SK-N-SH treated with all-trans-retinoic acid at 6 μM for 48 hours (cell line): ENCODE measurements at regions not wholly inside any gene's neighbourhood (a gene's known extent, or its start where the extent isn't known, plus 50 kb on each side); places are given as distances from the start of the nearest gene placed in this dataset.

ENCODE experiments used
- ATAC-seq: fragments of 200-7000 bp; cut with Tn5 transposase; 3 replicates; pipeline ENCODE4 v1.9.1; 2020; ENCODE audit warnings: mild to moderate bottlenecking, moderate library complexity
- ARNTL ChIP-seq: fragments of 450-650 bp; formaldehyde crosslinking; IDR thresholded peaks from 2 replicates; pipeline ENCODE4 v1.5.0; 2020; ENCODE audit warnings: low read depth, mild to moderate bottlenecking, moderate library complexity, borderline replicate concordance
- BACH2 ChIP-seq: fragments of 250-450 bp; sonication (Bioruptor Pico); IDR thresholded peaks from 2 replicates; pipeline ENCODE4 v1.9.0; 2021; ENCODE audit warnings: mild to moderate bottlenecking, borderline replicate concordance
- CREB5 ChIP-seq: fragments of 250-450 bp; sonication (Bioruptor Pico); IDR thresholded peaks from 2 replicates; pipeline ENCODE4 v1.5.1; 2020; ENCODE audit warnings: low read depth, mild to moderate bottlenecking, moderate library complexity
- CSDC2 ChIP-seq: fragments of 250-450 bp; sonication (Bioruptor Pico); IDR thresholded peaks from 2 replicates; pipeline ENCODE4 v1.5.0; 2020; ENCODE audit warnings: mild to moderate bottlenecking, moderate library complexity
- CSRNP3 ChIP-seq: fragments of 250-450 bp; sonication (Bioruptor Pico); IDR thresholded peaks from 2 replicates; pipeline ENCODE4 v1.5.1; 2021; ENCODE audit warnings: mild to moderate bottlenecking, moderate library complexity
- ESRRG ChIP-seq: fragments of 250-450 bp; sonication (Bioruptor Pico); IDR thresholded peaks from 2 replicates; pipeline ENCODE4 v1.6.1; 2021; ENCODE audit warnings: mild to moderate bottlenecking
- GLIS3 ChIP-seq: fragments of 250-450 bp; sonication (Bioruptor Pico); IDR thresholded peaks from 2 replicates; pipeline ENCODE4 v1.5.0; 2020; ENCODE audit warnings: mild to moderate bottlenecking, moderate library complexity
- ISL1 ChIP-seq: fragments of 250-450 bp; sonication (Bioruptor Pico); IDR thresholded peaks from 2 replicates; pipeline ENCODE4 v2.1.2; 2022; ENCODE audit warnings: mild to moderate bottlenecking, moderate library complexity
- OSR1 ChIP-seq: fragments of 250-450 bp; sonication (Bioruptor Pico); IDR thresholded peaks from 2 replicates; pipeline ENCODE4 v1.8.0; 2022; ENCODE audit warnings: moderate library complexity, mild to moderate bottlenecking, inconsistent platforms
- PATZ1 ChIP-seq: fragments of 250-450 bp; sonication (Bioruptor Pico); IDR thresholded peaks from 2 replicates; pipeline ENCODE4 v1.8.0; 2020; ENCODE audit warnings: mild to moderate bottlenecking, moderate library complexity, borderline replicate concordance
- PPARA ChIP-seq: fragments of 250-450 bp; sonication (Bioruptor Pico); IDR thresholded peaks from 2 replicates; pipeline ENCODE4 v1.5.0; 2020; ENCODE audit warnings: mild to moderate bottlenecking, borderline replicate concordance
- RARB ChIP-seq: fragments of 250-450 bp; sonication (Bioruptor Pico); IDR thresholded peaks from 2 replicates; pipeline ENCODE4 v1.8.0; 2021; ENCODE audit warnings: mild to moderate bottlenecking, moderate library complexity
- TCF4 ChIP-seq: fragments of 250-450 bp; sonication (Bioruptor Pico); IDR thresholded peaks from 2 replicates; pipeline ENCODE4 v1.8.0; 2021; ENCODE audit warnings: mild to moderate bottlenecking, moderate library complexity, borderline replicate concordance
- TOX ChIP-seq: fragments of 250-450 bp; sonication (Bioruptor Pico); IDR thresholded peaks from 2 replicates; pipeline ENCODE4 v1.8.0; 2021; ENCODE audit warnings: mild to moderate bottlenecking, moderate library complexity, borderline replicate concordance
- TSHZ2 ChIP-seq: fragments of 250-450 bp; sonication (Bioruptor Pico); IDR thresholded peaks from 2 replicates; pipeline ENCODE4 v1.5.0; 2020; ENCODE audit warnings: mild to moderate bottlenecking, moderate library complexity
- ZC3H10 ChIP-seq: fragments of 250-450 bp; sonication (Bioruptor Pico); IDR thresholded peaks from 2 replicates; pipeline ENCODE4 v1.5.1; 2021; ENCODE audit warnings: mild to moderate bottlenecking, moderate library complexity
- ZFP3 ChIP-seq: fragments of 250-450 bp; sonication (Bioruptor Pico); IDR thresholded peaks from 2 replicates; pipeline ENCODE4 v1.5.0; 2020; ENCODE audit warnings: mild to moderate bottlenecking, moderate library complexity
- ZFP30 ChIP-seq: fragments of 450-650 bp; formaldehyde crosslinking; IDR thresholded peaks from 2 replicates; pipeline ENCODE4 v1.5.0; 2022; ENCODE audit warnings: mild to moderate bottlenecking, moderate library complexity
- ZNF565 ChIP-seq: fragments of 450-650 bp; formaldehyde crosslinking; conservative IDR thresholded peaks from 2 replicates; pipeline ENCODE4 v1.5.0; 2020; ENCODE audit warnings: low read depth, mild to moderate bottlenecking, moderate library complexity
- ZNF70 ChIP-seq: fragments of 450-650 bp; formaldehyde crosslinking; IDR thresholded peaks from 2 replicates; pipeline ENCODE4 v1.5.0; 2020; ENCODE audit warnings: mild to moderate bottlenecking, moderate library complexity
- ZNF8 ChIP-seq: fragments of 450-650 bp; formaldehyde crosslinking; IDR thresholded peaks from 2 replicates; pipeline ENCODE4 v1.5.0; 2020; ENCODE audit warnings: mild to moderate bottlenecking, moderate library complexity

- TF ChIP-seq GLIS3 (CRISPR knock-in tag), result no peak
- no peak for ATAC-seq
Measured at GRCh38 chr4:30354605-30355004, 365.6 kb upstream of the PCDH7 start.

GRCh38 chr4:30362436-30362835, 357.7 kb upstream of the PCDH7 start:
- no peak for ATAC-seq
- no peak for TF ChIP-seq ZFP3
- TF ChIP-seq ISL1 (CRISPR knock-in tag), result no peak
- TF ChIP-seq ARNTL (CRISPR knock-in tag), result no peak
- no peak for TF ChIP-seq ESRRG (CRISPR knock-in tag)
- TF ChIP-seq PATZ1, result no peak
- TF ChIP-seq CREB5 (CRISPR knock-in tag), result no peak
- TF ChIP-seq ZC3H10 (CRISPR knock-in tag), result no peak
- TF ChIP-seq ZNF8 (CRISPR knock-in tag), result no peak
- TF ChIP-seq TCF4 (CRISPR knock-in tag), result no peak
- no peak for TF ChIP-seq CSDC2 (CRISPR knock-in tag)
- no peak for TF ChIP-seq CSRNP3
- no peak for TF ChIP-seq TOX (CRISPR knock-in tag)
- no peak for TF ChIP-seq GLIS3 (CRISPR knock-in tag)
- TF ChIP-seq ZFP30, result no peak
- TF ChIP-seq BACH2, result no peak
- no peak for TF ChIP-seq ZNF565 (CRISPR knock-in tag)
- TF ChIP-seq ZNF70 (CRISPR knock-in tag), result no peak
- no peak for TF ChIP-seq TSHZ2
- TF ChIP-seq, all 23 proteins: peak for 0

GRCh38 chr4:30370105-30370504, 350.1 kb upstream of the PCDH7 start:
- no peak for TF ChIP-seq CREB5 (CRISPR knock-in tag)
- no peak for TF ChIP-seq ISL1 (CRISPR knock-in tag)
- no peak for TF ChIP-seq ZFP30
- TF ChIP-seq RARB (CRISPR knock-in tag), result no peak
- TF ChIP-seq ESRRG (CRISPR knock-in tag), result no peak
- TF ChIP-seq TCF4 (CRISPR knock-in tag), result no peak
- TF ChIP-seq PATZ1, result no peak
- TF ChIP-seq ARNTL (CRISPR knock-in tag), result no peak
- no peak for TF ChIP-seq CSRNP3
- TF ChIP-seq PPARA (CRISPR knock-in tag), result no peak
- no peak for TF ChIP-seq OSR1
- TF ChIP-seq ZC3H10 (CRISPR knock-in tag), result no peak
- no peak for TF ChIP-seq ZNF8 (CRISPR knock-in tag)
- TF ChIP-seq CSDC2 (CRISPR knock-in tag), result no peak
- TF ChIP-seq ZFP3, result no peak
- TF ChIP-seq, all 23 proteins: peak for 0
- ATAC-seq, result no peak
